RCC 7860 (cell line): ENCODE measurements at regions not wholly inside any gene's neighbourhood (a gene's known extent, or its start where the extent isn't known, plus 50 kb on each side); places are given as distances from the start of the nearest gene placed in this dataset.
"Not testable (repeated sequence)": the region's sequence is repeated elsewhere in the genome, so short reads cannot be mapped to it uniquely, and the experiment has no call there.

Experiments
- DNase-seq: peaks from one replicate; pipeline ENCODE4 v3.0.0-alpha.2; 2015; ENCODE audit warnings: low spot score
- FAIRE-seq: peaks from 2 replicates; lab custom pipeline; 2012; peaks lifted over from hg19 to GRCh38; lab: Jason Lieb, UNC

DNA sequence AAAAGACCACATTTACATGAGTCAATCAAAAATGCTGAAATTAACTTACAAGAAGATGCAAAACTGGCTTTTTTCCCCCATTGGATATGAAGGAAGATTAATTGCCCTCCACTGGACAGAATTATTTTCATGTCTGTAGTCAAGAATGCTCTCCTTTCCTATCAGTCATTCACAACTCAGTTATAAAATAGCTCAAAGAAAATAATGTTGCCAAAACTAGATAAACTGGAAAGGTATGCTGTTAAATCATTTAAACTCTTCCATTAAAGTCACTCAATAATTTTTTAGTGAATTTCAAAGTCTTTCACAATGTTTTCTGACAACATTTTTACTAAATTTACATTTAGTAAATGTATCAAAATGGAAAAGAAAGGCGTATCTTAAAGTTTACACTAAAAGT lies 384.5 kb downstream of the HGF start:
- no peak for DNase-seq
- no peak for FAIRE-seq

GRCh38 chr7:81383846-81384245 lies 386.0 kb downstream of the HGF start:
- no peak for DNase-seq
- FAIRE-seq: no peak

DNA sequence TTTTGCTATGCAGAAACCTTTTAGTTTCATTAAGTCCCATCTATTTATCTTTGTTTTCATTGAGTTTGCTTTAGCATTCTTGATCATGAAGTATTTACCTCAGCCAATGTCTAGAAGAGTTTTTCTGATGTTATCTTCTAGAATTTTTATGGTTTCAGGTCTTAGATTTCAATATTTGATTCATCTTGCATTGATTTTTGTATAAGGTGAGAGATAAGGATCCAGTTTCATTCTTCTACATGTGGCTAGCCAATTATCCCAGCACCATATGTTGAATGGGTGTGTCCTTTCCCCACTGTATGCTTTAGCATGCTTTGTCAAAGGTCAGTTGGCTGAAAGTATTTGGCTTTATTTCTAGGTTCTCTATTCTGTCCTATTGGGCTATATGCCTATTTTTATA lies 395.2 kb downstream of the HGF start:
- DNase-seq, FAIRE-seq: not testable (repeated sequence)

DNA sequence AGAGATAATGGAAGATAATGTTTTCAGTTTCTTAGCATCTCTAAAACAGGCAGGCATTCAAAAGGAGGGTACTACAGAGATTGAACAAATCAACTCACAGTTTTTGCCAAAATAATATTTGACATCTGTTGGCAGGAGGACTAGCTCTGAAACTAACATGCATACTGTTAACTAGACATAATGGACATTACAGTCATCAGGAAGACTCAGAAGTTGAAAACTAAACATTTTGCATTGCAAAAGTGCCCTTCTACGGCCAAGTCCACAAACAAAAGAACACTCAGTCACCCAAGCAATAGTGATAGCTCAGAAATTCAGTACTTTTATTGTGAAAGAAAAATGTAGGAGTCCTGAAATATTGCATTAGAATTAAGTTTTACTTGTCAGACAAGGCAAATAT lies 399.0 kb downstream of the HGF start:
- FAIRE-seq (no peak), DNase-seq (no peak)

GRCh38 chr7:81367326-81367931 lies 402.4 kb downstream of the HGF start:
- DNase-seq (no peak), FAIRE-seq (no peak)

DNA sequence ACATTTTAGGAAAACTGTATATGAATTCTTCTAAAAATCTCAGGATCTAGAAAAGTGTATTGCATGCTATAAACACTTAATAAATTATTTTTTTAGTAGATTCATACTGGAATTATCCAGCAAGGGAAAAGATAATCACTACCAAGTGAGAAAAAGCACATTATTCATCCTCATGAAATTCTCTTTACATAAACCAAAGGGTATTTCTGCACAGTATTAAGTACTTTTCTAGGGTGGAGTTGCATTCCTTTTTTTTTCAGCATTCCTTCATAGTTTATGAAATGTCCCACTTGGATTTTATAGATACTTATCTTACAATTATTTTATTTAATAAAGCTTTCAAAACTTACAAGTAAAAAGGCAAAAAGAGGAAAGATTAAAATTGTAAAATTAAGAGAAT lies 403.3 kb downstream of the HGF start:
- FAIRE-seq: no peak
- DNase-seq: no peak

DNA sequence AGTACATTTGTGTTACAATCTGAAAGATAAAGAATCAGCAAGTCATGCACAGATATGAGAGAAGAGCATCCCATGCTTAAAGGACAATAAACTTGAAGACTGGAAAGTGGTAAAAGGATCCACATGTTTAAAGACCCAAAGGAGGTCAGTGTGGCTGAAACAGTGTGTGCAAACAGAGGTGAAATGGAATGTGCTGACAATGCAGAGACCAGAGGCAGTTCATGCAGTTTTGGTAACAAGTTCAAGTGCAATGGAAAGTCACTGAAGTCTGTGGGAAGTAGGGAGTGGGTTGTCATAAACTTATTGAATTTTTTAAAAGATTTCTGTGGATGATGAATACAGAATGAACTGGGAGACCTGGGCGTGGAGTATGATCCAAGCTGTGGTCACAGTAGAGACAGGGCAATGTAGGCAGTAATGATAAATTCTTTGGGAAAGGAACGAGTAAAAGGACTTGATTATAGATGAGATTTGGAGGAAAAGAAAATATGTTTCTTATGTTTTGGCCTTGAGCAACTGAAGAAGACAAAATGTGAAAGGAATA lies 408.0 kb downstream of the HGF start:
- DNase-seq (no peak), FAIRE-seq (no peak)

GRCh38 chr7:81355911-81356310 lies 413.9 kb downstream of the HGF start:
- no peak for DNase-seq
- no peak for FAIRE-seq

DNA sequence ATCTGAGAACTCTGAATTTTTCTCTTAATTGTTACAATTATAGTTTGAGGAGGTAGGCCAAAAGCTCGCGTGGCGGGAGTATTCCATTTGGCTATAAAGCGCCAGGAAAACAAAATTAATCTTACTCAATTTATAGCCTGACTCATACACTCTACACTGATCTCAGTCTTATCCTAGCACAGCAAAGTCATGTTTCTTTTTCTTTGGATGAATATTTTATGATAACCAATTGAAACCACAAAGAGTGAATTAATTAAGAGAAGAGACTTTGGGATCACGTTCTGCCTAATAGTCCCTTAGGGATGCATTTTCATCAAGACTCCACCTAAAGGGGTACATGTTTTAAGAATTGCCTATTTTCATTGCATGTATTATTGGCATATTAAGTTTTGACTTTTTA lies 420.8 kb downstream of the HGF start:
- DNase-seq (no peak), FAIRE-seq (no peak)

DNA sequence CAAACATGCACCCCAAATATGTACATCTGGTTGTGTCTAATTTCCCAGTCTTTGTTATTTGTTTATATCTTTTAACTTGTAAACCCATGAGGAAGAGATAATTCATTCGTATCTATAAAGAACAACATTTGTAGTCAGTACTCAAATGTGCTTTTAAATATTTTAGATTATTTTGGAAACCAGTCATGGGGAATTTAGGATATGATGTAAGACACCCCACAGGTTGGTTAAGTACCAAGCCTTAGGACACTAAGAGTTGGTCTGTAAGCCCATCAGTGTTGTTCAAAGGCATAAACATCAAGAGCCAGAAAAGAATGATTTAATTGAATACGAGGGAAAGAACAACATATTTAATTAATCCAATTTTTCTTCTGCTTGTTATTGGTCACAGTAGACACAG lies 421.1 kb upstream of the SEMA3C start:
- FAIRE-seq (no peak), DNase-seq (no peak)

GRCh38 chr7:81333536-81333935 lies 414.7 kb upstream of the SEMA3C start:
- DNase-seq: no peak
- FAIRE-seq: no peak

DNA sequence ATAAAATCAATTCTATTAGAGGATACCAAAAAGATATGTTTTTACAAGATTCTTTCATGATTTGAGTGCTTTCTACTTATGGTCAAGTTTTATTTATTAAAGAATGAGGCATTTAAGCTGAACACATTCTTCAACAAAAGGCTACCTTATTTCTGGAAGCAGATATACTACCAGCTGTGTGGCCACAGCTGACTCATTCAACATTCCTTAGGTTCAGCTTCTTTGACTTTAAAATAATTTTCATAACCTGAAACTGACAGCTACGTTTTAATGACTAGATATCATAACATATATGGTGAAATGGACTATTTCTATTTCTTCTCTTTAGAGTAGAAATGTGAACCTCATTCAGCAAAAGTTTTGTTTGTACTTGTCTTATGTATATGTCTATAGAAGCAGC lies 414.2 kb upstream of the SEMA3C start:
- DNase-seq (no peak), FAIRE-seq (peak; percentile 85)

DNA sequence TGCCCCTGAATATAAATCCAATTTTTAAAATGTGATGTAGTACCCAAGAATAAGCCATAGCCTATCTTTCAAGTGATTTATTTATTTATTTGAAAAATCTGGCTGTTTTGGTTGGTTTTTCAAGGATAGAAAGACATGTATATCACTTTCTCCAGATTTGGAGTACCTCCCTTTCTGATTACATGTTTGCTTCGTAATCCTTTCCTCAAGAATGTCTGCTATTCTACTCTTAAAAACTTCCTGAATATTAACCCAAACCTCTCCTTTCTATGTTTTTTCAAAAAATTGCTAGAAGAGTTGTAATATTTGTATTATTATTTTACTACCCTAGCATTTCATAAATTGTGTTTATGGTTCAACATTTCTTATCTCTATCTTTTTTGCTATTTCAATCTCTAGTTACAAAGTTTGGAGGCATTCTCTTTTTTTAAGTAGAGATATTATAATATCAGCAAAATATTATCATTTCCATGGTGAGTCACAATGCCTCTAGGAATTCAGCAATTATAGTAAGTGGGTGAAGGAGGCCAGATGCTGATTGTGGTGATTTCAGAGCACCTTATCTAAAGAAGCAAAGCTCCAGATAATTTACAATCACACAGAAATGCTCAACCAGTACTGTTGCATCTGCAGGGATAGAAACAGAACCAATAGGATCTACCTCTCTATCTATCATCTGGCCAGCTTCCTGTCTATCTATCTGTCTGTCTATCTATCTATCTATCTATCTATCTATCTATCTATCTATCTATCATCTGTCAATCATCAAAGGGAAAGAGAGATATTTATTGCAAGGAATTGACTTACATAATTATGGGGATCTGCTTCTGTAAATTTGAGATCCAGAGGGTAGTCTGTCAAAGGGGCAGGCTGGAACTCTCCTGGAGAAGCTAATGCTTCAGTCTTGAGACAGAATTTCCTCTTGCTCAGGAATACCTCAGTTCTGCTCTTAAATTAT lies 412.5 kb upstream of the SEMA3C start:
- FAIRE-seq: no peak
- no peak for DNase-seq

DNA sequence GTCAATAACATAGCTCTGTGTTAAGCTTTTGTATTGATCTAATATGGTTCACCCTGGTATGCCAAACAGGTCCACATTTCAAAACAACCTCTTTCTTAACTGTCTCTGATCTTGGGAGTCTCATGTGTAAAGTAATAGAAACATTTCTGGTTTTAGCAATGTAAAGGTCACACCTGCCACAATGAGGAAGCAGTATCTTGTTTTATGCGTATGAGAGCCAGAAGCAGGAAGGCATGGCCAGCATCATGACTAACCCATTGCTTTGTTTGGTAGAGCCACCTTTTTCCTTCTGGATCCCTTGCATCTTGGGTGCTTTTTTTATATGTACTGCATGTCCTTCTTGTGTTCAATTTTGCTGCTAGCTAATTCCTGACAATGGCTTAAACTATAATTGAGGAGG lies 411.3 kb upstream of the SEMA3C start:
- DNase-seq: no peak
- no peak for FAIRE-seq

DNA sequence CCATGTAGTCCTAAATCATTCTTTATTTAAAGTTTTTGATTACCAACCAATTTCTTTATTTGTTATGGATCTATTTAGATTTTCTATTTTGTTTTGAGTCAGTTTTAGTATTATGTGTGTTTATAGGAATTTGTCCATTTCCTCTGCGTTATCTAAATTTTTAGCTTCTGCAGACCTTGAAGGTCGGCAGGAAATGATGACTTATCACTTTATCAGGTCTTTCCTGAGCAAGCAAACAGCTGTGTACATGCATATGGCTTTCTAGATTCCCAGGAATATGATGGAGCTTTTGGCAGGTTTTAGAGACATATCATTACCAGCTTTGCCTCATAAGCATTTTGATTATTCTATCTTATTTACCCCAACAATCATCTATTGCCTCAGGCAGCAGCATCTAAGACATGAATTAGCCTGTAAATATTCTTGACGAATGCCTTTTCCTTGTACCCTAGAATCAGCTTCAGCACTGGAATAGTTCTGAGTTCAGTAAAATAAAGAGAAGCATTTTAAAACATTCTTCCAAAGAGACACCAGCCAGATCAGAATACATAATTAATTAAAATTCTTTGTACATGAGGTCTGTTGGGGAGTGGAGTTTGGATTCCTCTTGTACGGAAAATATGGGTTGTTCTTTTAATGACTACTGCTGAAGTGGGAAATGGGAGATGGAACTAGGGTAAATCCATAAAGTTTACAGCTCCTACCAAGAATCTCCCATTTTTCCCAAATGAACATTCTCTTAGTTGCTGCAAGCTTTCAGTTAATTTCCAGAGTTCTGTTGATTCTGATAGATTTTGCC lies 408.8 kb upstream of the SEMA3C start:
- FAIRE-seq: no peak
- DNase-seq: no peak

DNA sequence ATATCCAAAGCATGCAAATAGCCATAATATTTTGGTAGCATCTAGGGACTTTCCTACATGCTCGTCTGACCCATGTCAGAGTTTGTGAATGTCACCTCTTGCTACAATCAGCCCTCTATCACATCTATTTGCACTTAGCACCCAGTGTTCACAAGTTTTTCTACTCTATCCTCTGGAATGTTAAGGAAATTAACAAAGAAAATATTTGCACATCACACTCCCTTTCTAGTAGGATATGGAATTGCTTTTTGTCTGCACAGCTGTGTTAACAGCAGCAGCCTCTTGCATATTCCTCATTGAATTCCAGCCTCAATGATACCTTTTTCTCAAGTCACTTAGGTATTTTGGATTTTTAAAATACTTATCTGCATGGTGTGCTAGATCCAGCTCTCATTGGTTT lies 403.1 kb upstream of the SEMA3C start:
- DNase-seq (no peak), FAIRE-seq (no peak)

GRCh38 chr7:81317741-81318140 lies 398.9 kb upstream of the SEMA3C start:
- DNase-seq (no peak), FAIRE-seq (no peak)

DNA sequence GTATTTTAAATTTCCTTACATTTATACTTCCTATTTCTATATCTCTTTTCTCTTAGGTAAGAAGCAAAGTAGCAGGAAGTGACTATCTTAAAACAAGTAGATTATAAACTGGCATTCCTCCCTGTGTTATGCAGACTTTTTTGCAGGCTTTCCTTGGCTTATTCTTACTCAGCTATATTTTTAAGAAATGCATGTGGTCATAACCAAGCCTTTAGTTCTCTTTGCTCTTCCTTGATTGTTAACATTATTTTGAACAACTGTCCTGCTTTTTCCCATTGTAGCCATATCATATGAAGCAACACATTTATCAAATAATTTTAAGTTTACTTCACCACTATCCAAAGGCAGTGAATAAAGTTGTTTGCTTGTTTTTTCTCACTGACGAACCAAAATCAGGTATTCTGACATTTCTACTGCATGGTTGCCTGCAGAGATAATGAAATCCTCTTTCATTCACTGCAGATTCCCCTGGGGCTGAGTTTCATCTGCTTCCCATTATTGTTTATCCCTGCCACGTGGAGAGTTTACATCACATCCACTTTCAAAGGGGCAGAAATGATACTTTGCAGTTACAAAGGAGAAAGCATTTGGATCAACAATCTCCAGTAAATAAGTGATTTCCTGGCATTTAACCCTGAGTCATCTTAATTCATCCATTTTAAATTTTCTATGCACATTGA lies 389.9 kb upstream of the SEMA3C start:
- FAIRE-seq: no peak
- DNase-seq: no peak

DNA sequence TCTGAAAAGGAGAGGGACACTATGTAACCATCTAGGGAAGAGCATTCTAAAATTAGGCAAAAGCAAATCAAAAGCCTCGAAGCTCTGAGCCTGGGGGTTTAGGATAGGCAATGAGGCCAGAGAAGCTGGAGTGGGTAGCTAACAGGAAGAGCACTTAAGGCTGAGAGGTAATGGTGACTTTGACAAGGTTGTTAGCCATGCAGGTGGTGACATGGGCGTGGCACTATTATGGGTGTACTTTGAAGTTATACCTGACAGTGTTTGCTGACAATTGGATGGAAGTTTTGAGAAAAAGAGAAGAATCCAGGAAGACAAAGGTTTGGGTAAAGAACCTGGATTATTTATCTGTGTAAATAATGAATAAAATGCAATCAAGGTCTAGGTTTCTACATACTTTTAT lies 383.0 kb upstream of the SEMA3C start:
- FAIRE-seq (no peak), DNase-seq (no peak)

DNA sequence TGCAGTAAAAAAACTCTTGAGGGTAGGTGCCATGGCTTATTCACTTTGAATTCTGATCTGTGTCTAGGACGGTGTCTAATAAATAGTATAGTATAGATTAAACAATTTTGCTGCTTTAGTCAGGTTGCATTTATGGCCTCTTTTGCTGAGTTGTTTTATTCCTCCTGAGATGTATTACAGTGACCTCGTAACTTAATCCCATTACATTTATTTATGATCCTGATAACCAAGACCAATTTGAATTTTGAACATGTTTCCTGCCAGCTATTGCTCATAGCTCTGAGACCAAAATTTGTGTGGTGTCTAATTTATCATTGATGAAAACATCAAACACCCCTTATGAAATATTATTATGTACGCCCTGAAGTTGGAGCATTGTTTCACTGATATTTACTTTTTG lies 381.9 kb upstream of the SEMA3C start:
- FAIRE-seq (no peak), DNase-seq (no peak)

DNA sequence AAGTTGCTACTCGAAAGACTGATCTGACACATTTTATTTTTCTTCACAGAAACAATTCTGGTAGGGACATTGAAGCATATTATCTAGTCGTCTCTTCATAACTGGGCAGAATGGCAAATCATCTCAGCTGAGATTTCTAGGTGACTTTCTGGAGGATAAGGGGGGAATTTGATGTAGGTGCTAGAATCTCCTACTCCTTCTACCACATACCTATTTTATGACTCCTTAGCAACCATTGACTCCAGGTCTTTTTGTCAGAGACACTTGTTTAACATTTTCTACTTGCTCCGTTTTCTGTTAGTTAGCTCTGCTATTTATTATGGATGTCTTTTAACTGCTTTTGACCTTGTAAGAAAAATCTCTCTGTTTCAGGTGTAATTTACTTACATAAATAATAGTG lies 380.9 kb upstream of the SEMA3C start:
- peak; percentile 51 for DNase-seq
- peak; percentile 49 for FAIRE-seq
